Renal cortical epithelial cell (primary cell): ENCODE measurements at regions not wholly inside any gene's neighbourhood (a gene's known extent, or its start where the extent isn't known, plus 50 kb on each side); places are given as distances from the start of the nearest gene placed in this dataset.

ENCODE experiments used
- DNase-seq: peaks from one replicate; pipeline ENCODE4 v3.0.0-alpha.2; 2011; ENCODE audit warnings: low read depth

DNA sequence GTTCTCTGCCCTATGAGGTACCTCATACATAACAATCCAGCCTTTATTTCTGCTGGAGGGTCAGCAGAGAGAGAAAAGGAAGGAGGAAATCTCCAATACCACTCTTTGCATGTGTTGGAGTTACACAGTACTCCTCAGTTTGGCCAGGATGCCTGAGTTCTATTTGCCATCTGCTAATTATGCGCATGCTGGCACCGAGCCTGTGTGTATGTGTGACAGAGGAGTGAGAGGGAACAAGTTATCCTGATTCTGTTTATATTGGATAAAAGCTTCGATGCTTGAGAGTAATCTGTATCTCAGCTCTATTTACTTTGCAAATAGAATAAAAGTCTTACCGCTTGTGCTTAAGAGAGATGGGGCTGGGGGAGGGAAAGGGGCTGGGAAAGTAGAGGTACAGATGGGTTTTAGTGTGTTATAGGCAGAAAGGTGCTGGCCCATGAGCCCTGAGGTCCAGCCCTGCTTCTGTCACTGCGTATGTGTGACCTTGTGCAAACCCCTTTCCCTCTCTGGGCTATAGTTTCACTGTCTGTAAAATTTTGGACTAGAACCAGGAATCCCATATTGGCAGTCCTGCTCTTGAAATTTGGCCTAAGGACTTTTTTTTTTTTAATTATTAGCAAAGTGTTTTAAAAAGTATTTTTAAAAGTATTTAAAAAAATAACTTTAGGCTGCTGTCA, 54.5 kb upstream of the PLXNA2 start:
- no peak for DNase-seq

DNA sequence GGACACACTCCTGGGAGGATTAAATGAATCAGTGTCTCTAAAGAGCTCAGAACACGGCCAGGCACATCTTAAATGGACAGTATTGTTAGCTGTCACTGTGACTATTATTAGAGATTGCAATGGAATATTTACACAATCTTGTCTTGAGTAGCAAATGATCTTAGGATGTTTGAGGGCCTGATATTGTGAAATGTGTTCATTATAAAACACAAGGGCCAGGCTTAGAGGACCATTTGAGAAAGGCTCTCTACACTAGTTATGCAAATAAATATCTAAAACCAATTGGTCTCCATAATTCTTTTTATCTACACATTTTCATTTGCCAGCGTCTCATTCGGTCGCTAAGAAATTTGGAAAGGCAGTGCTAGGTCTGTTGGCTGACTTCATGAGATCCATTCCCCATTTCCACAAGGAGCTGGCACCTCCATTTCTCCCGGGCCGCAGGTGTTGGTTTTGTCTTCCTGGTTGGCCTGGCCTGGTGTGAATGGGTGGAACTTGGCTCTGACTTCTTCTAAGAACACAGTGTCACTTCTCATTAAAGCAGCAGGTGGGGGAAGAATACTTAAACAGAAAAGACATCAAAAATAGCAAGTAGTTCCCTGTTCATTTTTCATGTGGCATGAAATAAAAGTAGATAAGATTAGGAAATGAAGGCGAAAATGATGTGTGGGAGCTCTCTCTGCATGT, 56.0 kb upstream of the PLXNA2 start:
- no peak for DNase-seq

DNA sequence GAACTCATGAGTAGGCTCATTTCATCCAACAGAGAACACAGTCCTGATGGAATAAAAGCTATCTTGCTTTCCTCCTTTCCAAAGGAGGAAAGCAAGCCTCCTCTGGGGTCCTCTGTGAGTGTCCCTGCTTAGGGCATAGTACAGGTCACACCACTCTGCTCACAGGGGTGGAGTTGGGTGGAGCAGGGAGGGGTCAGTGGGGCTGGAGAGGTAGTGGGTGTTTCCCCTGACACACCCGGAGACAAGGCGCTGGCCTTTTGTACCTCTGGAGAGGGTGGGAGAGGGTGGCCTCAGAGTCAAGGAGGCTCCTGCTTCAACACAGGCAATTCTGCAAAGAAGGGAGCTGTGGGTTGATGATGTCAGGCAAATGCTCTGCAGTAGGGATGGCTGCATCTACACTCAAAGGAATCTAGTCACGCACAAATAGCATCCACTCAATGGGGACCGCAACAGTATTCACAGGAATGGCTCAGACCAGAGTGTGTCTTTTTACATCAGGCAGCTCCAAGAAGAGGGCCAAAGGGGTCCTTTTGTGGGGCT, 58.6 kb upstream of the PLXNA2 start:
- DNase-seq = no peak

DNA sequence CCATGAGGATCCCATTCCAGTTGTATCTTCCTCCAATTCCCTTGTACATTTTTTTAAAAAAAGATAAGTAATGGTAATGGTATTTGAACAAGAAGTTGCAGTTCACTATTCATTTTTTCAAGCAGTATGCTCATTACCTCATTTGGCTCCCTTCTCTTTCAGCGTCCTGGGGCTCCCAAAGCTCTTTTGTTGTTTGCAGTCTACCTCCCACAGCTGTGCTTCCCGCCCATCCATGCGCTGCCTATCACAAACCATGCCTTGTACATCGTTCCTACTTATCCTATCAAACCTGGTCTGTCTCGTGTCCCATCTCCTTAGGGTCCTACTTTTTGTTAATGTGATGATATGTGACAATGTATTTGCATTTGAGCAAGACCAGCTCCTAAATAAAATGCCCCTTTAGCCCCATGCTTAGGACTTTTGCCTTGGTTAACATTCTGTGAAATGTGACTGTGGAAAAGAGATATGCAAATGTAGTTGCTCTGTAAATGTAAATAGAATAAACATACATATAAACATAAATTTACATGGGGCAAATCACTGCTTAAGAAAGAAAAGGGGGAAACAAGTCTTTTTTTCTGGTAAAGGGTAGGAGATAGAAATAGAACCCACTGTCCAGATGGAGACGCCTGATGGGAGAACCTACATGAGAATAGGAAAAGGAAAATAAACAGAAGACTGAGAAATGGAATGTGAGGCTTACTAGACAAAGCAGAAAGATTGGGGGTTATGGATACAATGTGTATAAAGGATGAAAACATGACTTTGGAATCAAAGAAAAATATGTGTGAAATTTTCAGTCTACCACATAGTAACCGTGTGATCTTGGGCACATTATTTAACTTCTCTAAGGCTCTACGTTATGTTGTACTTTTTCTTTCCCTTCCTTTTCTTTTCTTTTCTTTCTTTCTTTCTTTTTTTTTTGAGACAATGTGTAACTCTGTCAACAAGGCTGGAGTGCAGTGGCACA, 59.8 kb upstream of the PLXNA2 start:
- no peak for DNase-seq

DNA sequence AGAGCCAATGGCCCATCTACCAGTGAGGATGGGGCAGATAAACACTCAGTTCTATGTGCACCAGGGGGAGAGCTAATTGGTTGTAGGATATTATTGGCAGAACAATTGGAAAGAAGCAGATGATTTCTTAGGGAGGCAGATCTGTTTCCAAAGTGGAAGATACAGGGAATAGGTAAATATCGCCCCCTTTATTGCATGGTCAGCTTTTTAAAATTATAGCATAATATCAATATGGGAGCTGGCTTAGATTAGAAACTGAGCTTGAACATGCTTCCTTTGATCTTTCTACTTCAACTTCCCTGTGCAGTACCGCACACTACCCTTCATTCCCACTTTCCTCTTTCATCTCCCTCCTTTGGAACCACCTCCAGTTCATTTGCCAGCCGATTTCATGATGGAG, 64.0 kb upstream of the PLXNA2 start:
- DNase-seq = no peak

DNA sequence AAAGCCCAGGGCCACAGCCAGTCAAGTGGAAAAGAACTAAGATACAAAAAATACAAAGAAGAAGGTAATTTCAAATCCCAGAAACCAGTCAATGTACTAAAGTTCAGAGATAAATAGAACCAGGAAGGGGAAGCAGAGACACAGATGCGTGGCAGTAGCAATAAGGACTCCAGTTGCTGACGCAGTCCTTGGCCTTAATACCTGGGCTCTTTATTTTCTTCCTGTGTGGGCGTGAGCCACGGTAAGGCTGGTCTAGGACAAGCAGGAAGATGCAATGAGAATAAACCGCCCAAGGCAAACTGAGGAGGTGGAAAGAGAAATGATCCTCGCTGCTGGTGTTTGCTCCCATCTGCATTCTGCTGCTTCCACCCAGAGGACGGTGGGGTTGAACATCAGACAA, 65.6 kb upstream of the PLXNA2 start:
- peak; percentile 28 for DNase-seq

DNA sequence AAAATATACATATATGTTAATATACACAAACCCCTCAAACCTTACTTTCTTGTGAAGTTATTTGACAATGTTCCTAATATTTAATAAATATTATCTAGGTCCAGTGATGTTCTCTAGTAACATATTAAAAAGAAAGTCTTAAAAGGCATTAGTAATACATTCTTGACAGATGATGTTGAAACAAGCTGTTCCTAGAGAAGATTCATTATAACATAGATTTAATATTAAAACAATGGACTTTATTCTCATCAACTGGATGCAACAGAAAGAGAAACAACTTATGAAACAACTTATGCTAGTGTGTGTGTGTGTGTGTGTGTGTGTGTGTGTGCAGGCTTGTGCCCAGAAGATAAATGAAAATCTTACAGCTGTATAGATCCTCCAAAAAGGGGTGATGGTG, 68.5 kb upstream of the PLXNA2 start:
- peak; percentile 35 for DNase-seq

DNA sequence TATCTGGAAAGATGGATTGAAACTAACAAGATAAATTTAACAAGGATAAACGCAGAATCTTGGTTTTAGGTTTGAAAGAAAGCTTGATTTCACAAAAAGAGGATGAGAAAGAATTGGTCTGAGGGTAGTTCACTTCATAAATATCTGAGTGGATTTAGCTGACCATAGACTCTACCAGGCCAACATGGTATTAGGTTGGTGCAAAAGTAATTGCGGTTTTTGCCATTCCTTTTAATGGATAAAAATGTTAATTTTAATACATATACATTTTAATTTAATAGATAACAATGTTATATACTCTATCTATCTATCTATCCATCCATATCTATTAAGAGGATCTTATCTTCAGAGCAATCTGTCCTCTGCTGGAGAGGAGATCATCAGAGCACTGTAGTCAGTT, 70.2 kb upstream of the PLXNA2 start:
- DNase-seq = no peak

DNA sequence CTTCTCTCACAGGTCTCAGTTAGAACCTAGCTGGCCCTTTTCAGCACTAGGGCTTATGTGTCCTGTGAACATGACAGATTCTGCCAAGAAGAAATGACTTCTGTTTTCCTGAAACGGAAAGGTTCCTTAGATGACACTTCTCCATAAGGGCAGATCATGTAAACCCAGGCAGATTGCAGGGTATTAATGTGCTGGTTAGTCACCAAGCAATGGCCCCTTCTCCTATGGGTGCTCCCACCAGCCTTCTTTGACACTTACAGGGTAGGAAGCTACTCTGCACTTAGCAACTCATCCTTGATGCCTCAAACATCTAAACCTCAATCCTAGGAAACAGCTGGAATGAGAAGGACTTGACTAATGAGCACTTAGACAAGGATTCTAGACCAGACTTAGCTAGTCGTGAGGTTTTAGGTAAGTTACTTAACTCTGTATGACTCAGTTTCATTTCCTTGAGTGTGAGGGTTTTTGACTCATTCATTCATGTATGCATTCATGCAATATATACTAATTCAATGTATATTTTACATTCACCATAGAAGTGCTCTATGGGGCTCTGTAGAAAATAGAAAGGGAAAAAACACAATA, 74.1 kb upstream of the PLXNA2 start:
- no peak for DNase-seq

DNA sequence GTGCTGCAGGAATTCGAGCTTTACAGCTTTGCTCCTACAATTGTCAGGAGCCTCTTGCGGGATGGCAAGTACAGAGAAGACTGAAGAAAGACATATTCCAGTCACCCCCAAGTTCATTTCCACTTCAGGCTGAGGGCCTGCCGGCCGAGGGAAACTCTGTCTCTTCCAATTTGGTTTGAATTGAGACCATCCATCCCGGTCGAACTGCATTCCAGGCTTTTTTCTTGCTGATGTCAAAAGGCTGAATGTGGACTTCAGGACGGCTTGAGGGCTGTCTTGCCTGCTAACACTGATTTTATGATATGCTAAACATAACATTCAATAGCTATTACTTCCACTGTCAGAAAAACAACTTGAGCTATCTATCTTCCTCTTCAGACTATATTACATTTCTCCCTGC, 79.8 kb upstream of the PLXNA2 start:
- DNase-seq = no peak

DNA sequence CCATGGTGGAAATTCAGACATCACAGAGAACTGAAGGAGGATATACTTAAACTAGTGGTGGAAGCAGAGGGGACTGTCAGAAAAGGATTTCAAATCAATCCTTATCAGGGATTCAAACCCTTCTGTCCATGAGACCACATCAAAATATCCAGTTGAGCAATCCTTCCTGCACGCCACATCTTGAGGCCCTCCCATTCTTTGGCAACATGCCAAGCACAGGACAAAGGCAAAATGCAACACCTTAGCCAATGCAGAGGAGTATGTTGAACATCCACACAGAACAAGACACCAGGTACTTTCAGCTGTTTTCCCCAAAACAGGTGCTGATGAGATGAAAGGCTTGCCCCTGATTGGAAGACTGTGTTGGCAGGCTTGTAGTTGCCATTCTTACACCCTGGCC, 81.8 kb upstream of the PLXNA2 start:
- no peak for DNase-seq

DNA sequence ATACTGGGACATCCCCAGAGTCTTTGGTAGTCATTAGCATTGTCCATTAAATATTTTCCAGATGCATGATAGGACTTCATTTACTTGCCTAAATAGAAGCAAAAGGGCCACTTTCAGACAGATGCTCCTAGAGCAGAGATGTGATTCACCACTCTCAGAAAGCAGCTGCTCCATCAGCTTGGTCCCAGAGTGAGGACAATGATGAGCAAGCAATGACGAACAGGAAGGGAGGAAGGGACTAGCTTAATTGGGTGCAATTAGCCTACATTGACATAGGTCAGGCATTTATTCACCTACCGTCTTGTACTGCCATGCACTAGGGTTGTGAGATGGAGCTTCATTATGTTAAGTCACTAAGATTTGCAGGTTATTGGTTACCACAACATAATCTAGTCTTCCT, 85.1 kb upstream of the PLXNA2 start:
- no peak for DNase-seq

DNA sequence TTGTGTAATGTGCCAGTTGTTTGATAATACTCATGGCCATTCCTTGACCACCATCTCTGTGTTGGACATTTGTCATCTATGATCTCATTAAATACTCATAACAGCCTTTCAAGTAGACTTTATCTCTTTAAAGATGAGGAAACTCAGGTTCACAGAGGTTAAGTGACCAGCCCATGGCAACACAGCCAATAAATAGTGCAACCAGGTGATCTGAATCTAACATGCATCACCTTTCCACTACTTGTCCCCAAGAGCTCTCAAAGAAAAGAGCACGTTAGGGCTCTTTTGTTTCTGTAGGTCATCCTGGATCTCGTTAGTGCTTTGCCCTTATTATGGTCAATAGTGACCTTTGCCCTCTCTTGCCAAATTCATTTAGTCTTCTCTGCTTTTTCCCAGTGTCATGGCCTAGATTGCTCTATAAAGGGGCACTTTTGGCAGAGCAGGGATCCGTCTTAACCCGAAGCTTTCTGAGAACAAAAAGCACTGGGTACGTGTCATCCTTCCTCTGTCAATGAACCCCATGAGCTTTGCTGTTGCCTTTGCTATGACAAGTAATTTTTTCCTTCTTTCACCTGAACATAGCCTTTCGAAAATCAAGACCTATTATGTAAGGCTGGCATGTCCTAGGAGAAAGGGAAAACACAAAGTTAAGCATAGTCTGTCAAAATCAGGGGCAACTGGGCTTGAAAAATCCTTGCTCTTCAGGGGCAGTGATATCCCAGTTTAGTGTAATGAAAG, 88.0 kb upstream of the PLXNA2 start:
- no peak for DNase-seq

DNA sequence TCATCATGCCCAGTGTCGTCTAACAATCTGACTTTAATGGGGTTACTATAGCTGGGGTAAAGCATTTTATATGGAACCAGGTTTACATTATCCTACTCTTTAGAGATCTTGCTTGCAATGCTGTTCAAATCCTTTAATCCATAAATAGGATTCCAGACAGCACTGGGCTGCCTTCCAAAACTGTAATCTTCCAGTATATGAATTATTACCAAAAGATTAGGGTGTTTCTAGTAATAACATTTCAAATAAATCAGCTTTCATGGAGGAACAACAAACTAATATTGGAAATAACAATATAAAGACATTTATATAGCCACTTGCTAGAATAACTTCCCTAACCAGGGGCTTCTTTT, 88.6 kb upstream of the PLXNA2 start:
- DNase-seq = no peak

DNA sequence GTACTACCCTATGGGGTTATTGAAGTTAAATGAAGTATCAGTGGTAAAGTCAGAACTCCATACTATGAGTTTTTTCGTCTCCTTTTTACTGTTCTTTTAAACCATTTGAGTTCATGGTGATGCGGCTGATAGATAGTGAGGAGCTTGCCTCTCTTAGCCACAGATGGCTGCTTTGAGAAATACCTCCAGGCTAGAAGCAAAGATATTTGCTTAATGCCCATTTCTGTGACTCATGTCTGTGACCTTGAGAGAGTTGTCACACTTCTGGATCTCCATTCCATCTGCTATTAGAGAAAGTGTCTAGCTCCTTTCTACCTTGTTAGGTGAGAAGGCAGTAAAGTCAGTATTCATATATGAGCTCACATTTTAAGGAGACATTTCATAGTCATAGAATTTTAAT, 89.5 kb upstream of the PLXNA2 start:
- no peak for DNase-seq

DNA sequence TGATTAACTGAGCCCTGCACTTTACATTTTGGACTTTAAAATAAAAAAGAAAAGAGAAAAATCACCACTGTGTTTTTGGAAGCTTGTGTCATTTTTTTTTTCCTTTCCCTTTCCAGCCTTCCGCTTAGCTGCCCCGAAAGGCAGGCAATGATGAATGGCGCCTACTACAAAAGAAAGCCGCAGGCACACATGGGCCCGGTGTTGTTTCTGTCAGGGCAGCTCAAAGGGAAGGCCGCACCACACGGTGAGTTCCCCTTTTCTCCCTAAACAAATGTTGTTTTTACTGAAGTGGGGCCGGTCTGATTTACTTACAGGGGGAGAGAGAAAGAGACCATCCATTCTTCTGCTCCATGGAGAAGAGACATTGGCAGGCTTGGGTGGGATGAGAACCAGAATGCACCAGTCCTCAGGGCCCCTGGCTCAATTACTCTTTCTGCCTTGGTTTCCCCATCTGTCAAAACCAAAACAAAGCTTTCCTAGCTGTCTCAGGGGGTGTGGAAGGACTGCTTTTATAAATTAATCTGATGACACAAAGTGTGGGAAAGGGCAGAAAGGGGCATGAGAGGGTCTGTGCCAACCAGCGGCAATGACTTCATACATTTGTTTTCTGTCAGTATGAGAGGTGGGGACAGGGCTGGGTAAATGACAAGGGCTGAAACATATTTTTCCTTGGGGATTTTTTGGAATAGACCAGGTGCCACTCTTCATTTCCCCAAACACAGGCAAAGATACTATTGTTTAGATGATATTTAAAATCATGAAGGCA, 91.4 kb upstream of the PLXNA2 start:
- no peak for DNase-seq

DNA sequence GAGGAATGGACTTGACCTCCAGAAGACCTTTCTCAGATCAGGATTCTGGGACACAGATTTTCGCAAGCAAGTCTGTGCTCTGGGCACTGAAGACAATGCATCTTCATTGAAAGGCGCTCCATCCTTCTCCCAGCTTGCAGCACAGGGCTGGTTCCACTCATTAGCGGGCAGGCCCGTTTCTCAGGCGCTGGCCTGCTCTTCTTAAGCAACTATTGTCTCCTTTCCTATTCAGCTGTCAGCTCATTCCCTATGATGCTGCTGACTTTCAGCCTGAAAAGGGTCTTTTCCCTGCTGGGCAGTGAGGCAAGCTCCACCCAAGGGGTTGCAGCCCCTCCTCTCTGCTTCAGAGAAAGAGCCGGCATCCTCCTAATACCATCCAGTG, 91.9 kb upstream of the PLXNA2 start:
- no peak for DNase-seq

DNA sequence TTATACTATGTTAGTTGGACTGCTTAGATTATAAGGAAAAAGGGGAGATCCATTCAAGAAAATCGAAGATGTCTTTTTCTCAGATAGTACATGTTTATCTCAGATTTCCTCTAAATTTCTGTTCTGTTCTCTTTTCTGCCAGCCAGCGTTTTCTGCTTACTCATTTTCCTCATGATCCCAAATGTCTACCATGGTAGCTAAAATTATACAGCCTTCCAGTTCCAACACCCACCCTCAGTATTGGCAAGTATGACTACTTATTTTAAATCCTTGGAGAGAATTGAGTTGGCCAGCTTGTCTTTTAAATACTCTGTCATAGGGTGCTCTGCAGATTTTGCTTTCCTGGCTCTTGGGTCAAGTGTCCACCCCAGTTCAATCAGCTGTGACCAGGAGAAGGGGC, 95.7 kb upstream of the PLXNA2 start:
- DNase-seq = no peak

DNA sequence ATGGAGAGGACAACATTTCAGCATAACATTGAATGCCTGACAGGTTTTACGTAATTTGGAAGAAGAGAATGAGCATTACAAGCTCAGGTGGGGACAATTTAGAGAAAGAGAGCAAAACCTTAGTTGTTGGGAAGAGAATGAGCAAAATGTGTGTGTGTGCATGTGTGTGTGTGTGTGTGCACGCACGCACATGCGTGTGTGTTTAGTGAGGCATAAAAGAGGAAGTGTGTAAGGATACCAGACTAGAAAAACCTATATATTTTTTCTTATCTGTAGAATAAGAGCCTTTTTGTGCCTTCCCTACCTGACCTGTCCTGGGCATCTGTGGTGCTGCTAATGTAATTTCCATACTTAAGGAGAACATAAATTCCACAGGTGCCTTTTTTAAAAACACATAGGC, 99.0 kb upstream of the PLXNA2 start:
- no peak for DNase-seq

DNA sequence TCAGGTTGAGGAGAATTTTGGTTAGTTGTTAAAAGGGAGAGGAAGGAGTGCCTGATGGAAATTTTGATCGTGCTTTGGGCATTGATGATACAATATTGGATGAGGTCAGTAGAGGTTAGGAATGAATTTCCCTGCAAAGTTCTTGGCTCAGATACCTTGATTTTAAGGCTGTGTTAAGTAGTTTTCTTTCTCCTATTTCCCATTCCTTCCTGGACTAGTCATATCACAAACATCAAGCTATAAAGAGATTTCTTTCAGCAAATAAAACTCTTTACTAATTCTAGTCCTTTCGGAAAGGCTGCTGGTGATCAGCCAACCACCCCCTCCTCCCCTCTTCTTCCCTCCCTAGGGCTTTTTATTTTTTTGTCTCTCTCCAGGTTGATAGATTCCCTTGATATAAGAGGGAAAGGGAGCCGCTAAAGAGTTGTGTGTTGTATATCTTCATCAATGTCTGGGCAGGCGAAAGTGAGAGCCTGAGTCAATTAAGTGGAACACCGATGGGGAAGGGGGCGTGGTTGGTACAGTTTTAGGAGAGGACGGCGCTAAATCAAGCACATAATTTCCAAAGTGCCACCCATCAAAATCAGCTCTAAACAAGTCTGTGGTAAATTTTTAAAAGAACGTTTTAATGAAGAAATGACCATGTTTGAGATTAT, 100.1 kb upstream of the PLXNA2 start:
- DNase-seq = no peak
